HG03439 (cell line): ENCODE measurements at regions not wholly inside any gene's neighbourhood (a gene's known extent, or its start where the extent isn't known, plus 50 kb on each side); places are given as distances from the start of the nearest gene placed in this dataset.

Experiments
- ATAC-seq: cut with Tn5 transposase; IDR thresholded peaks from one replicate; pipeline ENCODE4 v1.9.1; 2021; ENCODE audit warnings: mild to moderate bottlenecking, moderate library complexity; ENCODE audit not compliant: unreplicated experiment

- no peak for ATAC-seq
Observed at GRCh38 chr5:68447136-68447929, 231.8 kb downstream of the PIK3R1 start.

GRCh38 chr5:68449380-68449779, 233.8 kb downstream of the PIK3R1 start:
- ATAC-seq = no peak

GRCh38 chr5:68450245-68450852, 234.8 kb downstream of the PIK3R1 start:
- ATAC-seq = no peak

GRCh38 chr5:68452286-68452685, 236.7 kb downstream of the PIK3R1 start:
- ATAC-seq = no peak

- no peak for ATAC-seq
Observed at GRCh38 chr5:68454172-68454571, 238.6 kb downstream of the PIK3R1 start.

GRCh38 chr5:68454766-68455165, 239.2 kb downstream of the PIK3R1 start:
- no peak for ATAC-seq

GRCh38 chr5:68455216-68455615, 239.7 kb downstream of the PIK3R1 start:
- ATAC-seq = no peak

GRCh38 chr5:68456756-68457217, 241.2 kb downstream of the PIK3R1 start:
- no peak for ATAC-seq

- no peak for ATAC-seq
Observed at GRCh38 chr5:68457285-68457684, 241.7 kb downstream of the PIK3R1 start.

- ATAC-seq = no peak
Observed at GRCh38 chr5:68458416-68459021, 243.0 kb downstream of the PIK3R1 start.

GRCh38 chr5:68459093-68459809, 243.7 kb downstream of the PIK3R1 start:
- no peak for ATAC-seq

- no peak for ATAC-seq
Observed at GRCh38 chr5:68459810-68460139, 244.2 kb downstream of the PIK3R1 start.

- ATAC-seq = peak; percentile 52
Observed at GRCh38 chr5:68460147-68460798, 244.7 kb downstream of the PIK3R1 start.

GRCh38 chr5:68463606-68464005, 248.1 kb downstream of the PIK3R1 start:
- ATAC-seq = no peak

GRCh38 chr5:68464424-68464823, 248.9 kb downstream of the PIK3R1 start:
- no peak for ATAC-seq

- no peak for ATAC-seq
Observed at GRCh38 chr5:68465133-68465532, 249.6 kb downstream of the PIK3R1 start.

GRCh38 chr5:68465934-68466551, 250.5 kb downstream of the PIK3R1 start:
- ATAC-seq = no peak

GRCh38 chr5:68467208-68467607, 251.7 kb downstream of the PIK3R1 start:
- no peak for ATAC-seq

- no peak for ATAC-seq
Observed at GRCh38 chr5:68467794-68468193, 252.2 kb downstream of the PIK3R1 start.

GRCh38 chr5:68468322-68468721, 252.8 kb downstream of the PIK3R1 start:
- no peak for ATAC-seq
